Body of pancreas (tissue), 4 donors: ENCODE measurements at regions not wholly inside any gene's neighbourhood (a gene's known extent, or its start where the extent isn't known, plus 50 kb on each side); places are given as distances from the start of the nearest gene placed in this dataset.

ENCODE experiments used
- CTCF ChIP-seq, 7 experiments: fragments of 450-650 bp in 4 of 7; fragments of 200-600 bp in 3 of 7; sonication (generic) in 3 of 7; IDR thresholded peaks; one replicate each; pipeline ENCODE4 v1.5.1; 2016 to 2019; ENCODE audit warnings: antibody characterized with exemption in 7 of 7
- POLR2A ChIP-seq, 3 donors: fragments of 450-650 bp; IDR thresholded peaks; one replicate each; pipeline ENCODE4 v1.6.1; 2016; ENCODE audit warnings: antibody characterized with exemption in 3 of 3, mild to moderate bottlenecking in 2 of 3

DNA sequence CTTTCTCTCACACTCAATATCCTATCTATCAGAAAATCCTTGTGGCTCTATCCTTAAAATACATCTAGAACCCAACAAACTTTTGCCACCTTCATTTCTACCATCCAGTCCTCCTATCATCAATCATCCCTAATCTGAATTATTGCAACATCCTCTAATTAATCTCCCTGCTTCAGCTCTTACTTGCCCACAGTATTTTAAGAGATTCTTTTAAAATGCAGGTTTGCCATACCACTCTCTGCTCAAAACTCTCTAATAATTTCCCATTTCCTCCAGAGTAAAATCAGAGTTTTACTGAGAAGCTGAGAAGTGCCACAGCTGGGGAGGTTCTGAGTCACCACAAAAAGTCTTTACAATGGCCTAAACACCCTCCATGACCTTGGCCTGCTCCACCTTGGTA, 234.3 kb upstream of the ZPLD1 start:
- no peak for TF ChIP-seq POLR2A (IDR thresholded peaks at IDR 0.05)
- no peak for TF ChIP-seq CTCF (IDR thresholded peaks at IDR 0.05)
